IMR-90 (cell line): ENCODE measurements at regions not wholly inside any gene's neighbourhood (a gene's known extent, or its start where the extent isn't known, plus 50 kb on each side); places are given as distances from the start of the nearest gene placed in this dataset.
A peak's percentile ranks its signal among the peaks of the same experiment; 100 is the strongest.
"Not testable (repeated sequence)": the region's sequence is repeated elsewhere in the genome, so short reads cannot be mapped to it uniquely, and the experiment has no call there.

Source experiments
- ATAC-seq: fragments of 200-7000 bp; cut with Tn5 transposase; 2 replicates; pipeline ENCODE4 v1.9.1; 2020; ENCODE audit warnings: low read depth, mild to moderate bottlenecking, moderate library complexity
- BruUV-seq: library from RNA; stranded (reverse); fragments of 400-500 nt; replicated peaks from 2 replicates; lab custom pipeline; 2021; lab: Mats Ljungman, UMichigan
- CTCF ChIA-PET: fragments of 300-600 bp; formaldehyde crosslinking; extraction: SDS; loops from one replicate; lab custom pipeline; 2021; ENCODE audit warnings: antibody characterized with exemption; lab: Yijun Ruan, JAX
- POLR2A ChIA-PET: fragments of 300-600 bp; sonication (Branson Sonifier 250); formaldehyde crosslinking; loops from one replicate; lab custom pipeline; 2022; ENCODE audit warnings: antibody characterized with exemption; ENCODE audit not compliant: unreplicated experiment; lab: Charles Lee
- DNase-seq: peaks from one replicate; pipeline ENCODE4 v3.0.0; 2013
- H2AFZ ChIP-seq: replicated peaks from 2 replicates; pipeline ENCODE3; 2013; ENCODE audit warnings: low read length, mild to moderate bottlenecking; ENCODE audit not compliant: poor library complexity
- H2AK5ac ChIP-seq: 2 replicates; pipeline ENCODE4 v1.6.1; 2013; ENCODE audit warnings: low read depth, low read length, inconsistent platforms
- H2AK9ac ChIP-seq: replicated peaks from 2 replicates; pipeline ENCODE3; 2013; ENCODE audit warnings: mild to moderate bottlenecking, low read depth, low read length, moderate library complexity; ENCODE audit not compliant: poor library complexity
- H2BK120ac ChIP-seq: 2 replicates; pipeline ENCODE4 v1.6.1; 2013; ENCODE audit warnings: low read depth, low read length, inconsistent platforms
- H2BK15ac ChIP-seq: 3 replicates; pipeline ENCODE4 v1.6.1; 2013; ENCODE audit warnings: low read depth, low read length, inconsistent platforms
- H2BK20ac ChIP-seq: 2 replicates; pipeline ENCODE4 v1.6.1; 2013; ENCODE audit warnings: low read depth, mild to moderate bottlenecking, inconsistent platforms, low read length, moderate library complexity
- H2BK5ac ChIP-seq: 2 replicates; pipeline ENCODE4 v1.6.1; 2013; ENCODE audit warnings: mild to moderate bottlenecking, low read depth, low read length, inconsistent platforms; ENCODE audit not compliant: poor library complexity, severe bottlenecking
- H3K14ac ChIP-seq: replicated peaks from 2 replicates; pipeline ENCODE4 v1.6.1; 2013; ENCODE audit warnings: low read depth, low read length, inconsistent platforms
- H3K18ac ChIP-seq: 2 replicates; pipeline ENCODE4 v1.6.1; 2013; ENCODE audit warnings: low read depth, low read length, control low read depth
- H3K23ac ChIP-seq: 2 replicates; pipeline ENCODE4 v1.6.1; 2013; ENCODE audit warnings: low read depth, low read length, inconsistent platforms
- H3K27ac ChIP-seq: 2 replicates; pipeline ENCODE4 v1.5.1; 2013; ENCODE audit warnings: mild to moderate bottlenecking, control low read depth, low read length; ENCODE audit not compliant: insufficient read depth
- H3K27me3 ChIP-seq: 2 replicates; pipeline ENCODE4 v1.6.1; 2013; ENCODE audit warnings: low read length; ENCODE audit not compliant: control insufficient read depth, insufficient read depth
- H3K36me3 ChIP-seq: 2 replicates; pipeline ENCODE4 v1.6.1; 2013; ENCODE audit warnings: low read length, mixed read lengths; ENCODE audit not compliant: control insufficient read depth, insufficient read depth
- H3K4ac ChIP-seq: 2 replicates; pipeline ENCODE4 v1.6.1; 2013; ENCODE audit warnings: low read depth, low read length, inconsistent platforms
- H3K4me1 ChIP-seq: 2 replicates; pipeline ENCODE4 v1.6.1; 2013; ENCODE audit warnings: low read length, mixed read lengths; ENCODE audit not compliant: control insufficient read depth, insufficient read depth
- H3K4me2 ChIP-seq: 2 replicates; pipeline ENCODE4 v1.6.1; 2013; ENCODE audit warnings: low read depth, mild to moderate bottlenecking, control low read depth, low read length, moderate library complexity
- H3K4me3 ChIP-seq: 2 replicates; pipeline ENCODE4 v1.5.1; 2013; ENCODE audit warnings: low read depth, mild to moderate bottlenecking, control low read depth, low read length, moderate library complexity; ENCODE audit not compliant: insufficient read depth
- H3K56ac ChIP-seq: 2 replicates; pipeline ENCODE4 v1.6.1; 2013; ENCODE audit warnings: low read length, inconsistent platforms; ENCODE audit not compliant: insufficient read depth; ENCODE audit errors: extremely low read depth
- H3K79me1 ChIP-seq, 2 experiments: 2 replicates each; pipeline ENCODE4 v1.6.1; 2013; ENCODE audit warnings: low read length in 2 of 2, inconsistent platforms in 1 of 2, low read depth in 1 of 2
- H3K9ac ChIP-seq: 2 replicates; pipeline ENCODE4 v1.6.1; 2013; ENCODE audit warnings: low read depth, low read length, control low read depth
- H3K9me1 ChIP-seq: 2 replicates; pipeline ENCODE4 v1.6.1; 2013; ENCODE audit warnings: low read length, inconsistent platforms; ENCODE audit not compliant: insufficient read depth
- H3K9me3 ChIP-seq: 2 replicates; pipeline ENCODE4 v1.6.1; 2013; ENCODE audit warnings: low read length; ENCODE audit not compliant: control insufficient read depth, insufficient read depth
- H4K20me1 ChIP-seq: 2 replicates; pipeline ENCODE4 v1.6.1; 2013; ENCODE audit warnings: low read length, inconsistent platforms; ENCODE audit not compliant: insufficient read depth
- H4K5ac ChIP-seq: 2 replicates; pipeline ENCODE4 v1.6.1; 2013; ENCODE audit warnings: mild to moderate bottlenecking, low read depth, low read length, control low read depth
- H4K8ac ChIP-seq, 2 experiments: 2 replicates each; pipeline ENCODE4 v1.6.1; 2013; ENCODE audit warnings: low read depth in 2 of 2, low read length in 2 of 2, control low read depth in 1 of 2, inconsistent platforms in 1 of 2
- H4K91ac ChIP-seq: 2 replicates; pipeline ENCODE4 v1.6.1; 2013; ENCODE audit warnings: low read depth, low read length, inconsistent platforms; ENCODE audit not compliant: insufficient read depth
- WGBS, 2 experiments: methylation state at CpG; one replicate each; pipeline versions ENCODE4 v1.1.5 to v1.1.7; 2013; ENCODE audit warnings: missing lambda C conversion rate in 2 of 2; ENCODE audit not compliant: insufficient read length in 1 of 2; ENCODE audit errors: extremely low coverage in 2 of 2; 5-methylcytosine and 5-hydroxymethylcytosine counted together
- dilution Hi-C: fragments of 300-500 bp; cut with HindIII; formaldehyde crosslinking; loops from one replicate; pipeline ENCODE4 v1.14.3; 2018; ENCODE audit warnings: low sequenced_read_pairs; ENCODE audit not compliant: unreplicated experiment
- in situ Hi-C: fragments of 300-500 bp; cut with MboI; formaldehyde crosslinking; loops from 3 replicates; pipeline ENCODE4 v1.14.3; 2019; ENCODE audit warnings: low sequenced_read_pairs, inconsistent platforms, mixed read lengths
- intact Hi-C: fragments of 100-400 bp; cut with micrococcal nuclease; formaldehyde crosslinking; loops from 2 replicates; pipeline ENCODE4 v1.10.0; 2022

- H3K18ac ChIP-seq, H2AK9ac ChIP-seq, H4K8ac ChIP-seq, H3K14ac ChIP-seq, H3K9me1 ChIP-seq, H4K20me1 ChIP-seq, H3K9me3 ChIP-seq, H4K91ac ChIP-seq, H2BK20ac ChIP-seq, H3K4me1 ChIP-seq, H3K79me1 ChIP-seq, H2AK5ac ChIP-seq, H3K27me3 ChIP-seq, intact Hi-C loops, H3K56ac ChIP-seq, H3K9ac ChIP-seq, H4K5ac ChIP-seq, H3K23ac ChIP-seq, H2BK15ac ChIP-seq, H2BK5ac ChIP-seq, POLR2A ChIA-PET, H3K4ac ChIP-seq, in situ Hi-C loops, H3K27ac ChIP-seq, H2BK120ac ChIP-seq, H3K36me3 ChIP-seq, CTCF ChIA-PET, dilution Hi-C loops, BruUV-seq: not testable (repeated sequence)
- H3K4me3 ChIP-seq: peak overlapping the region; percentile 36
- peak overlapping the region; percentile 58 for H2AFZ ChIP-seq
- WGBS, 2 experiments: 16% methylated on average over 20 of the region's 47 CpGs; no CpG with 5 or more reads in 1 of the 2 experiments
- ATAC-seq (peak; percentile 40; the same call in 1 of the 2 replicates), DNase-seq (peak; percentile 61)
- peak overlapping the region; percentile 84 for H3K4me2 ChIP-seq
Observed at GRCh38 chr20:30283476-30284280, 973.8 kb upstream of the DEFB115 start.
